ENCODE measurements at regions not wholly inside any gene's neighbourhood (a gene's known extent, or its start where the extent isn't known, plus 50 kb on each side); places are given as distances from the start of the nearest gene placed in this dataset.

DNA sequence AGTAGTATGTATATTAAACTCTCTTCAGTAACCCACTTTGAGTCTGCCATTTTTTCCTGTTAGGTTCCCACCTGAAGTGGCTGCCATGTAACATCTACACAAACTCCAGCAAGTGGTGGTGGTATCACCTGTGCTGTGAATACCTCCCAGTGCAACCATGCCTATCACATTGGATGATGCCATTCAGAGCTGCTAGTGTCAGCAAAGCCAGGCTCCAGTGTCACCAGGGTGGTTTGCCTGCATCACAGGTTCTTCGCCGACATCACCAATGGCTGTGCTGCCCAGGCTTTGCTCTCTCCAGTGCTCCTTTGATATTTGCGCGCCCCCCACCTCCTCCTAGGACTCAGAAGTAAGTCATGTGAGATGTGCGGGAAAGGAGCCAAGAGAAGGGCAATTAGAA, 162.6 kb upstream of the FOXA2 start:
- no peak overlapping the region for H3K4me3 ChIP-seq (ENCODE audit: low read depth, low read length)
- TF ChIP-seq, protein P1, sequence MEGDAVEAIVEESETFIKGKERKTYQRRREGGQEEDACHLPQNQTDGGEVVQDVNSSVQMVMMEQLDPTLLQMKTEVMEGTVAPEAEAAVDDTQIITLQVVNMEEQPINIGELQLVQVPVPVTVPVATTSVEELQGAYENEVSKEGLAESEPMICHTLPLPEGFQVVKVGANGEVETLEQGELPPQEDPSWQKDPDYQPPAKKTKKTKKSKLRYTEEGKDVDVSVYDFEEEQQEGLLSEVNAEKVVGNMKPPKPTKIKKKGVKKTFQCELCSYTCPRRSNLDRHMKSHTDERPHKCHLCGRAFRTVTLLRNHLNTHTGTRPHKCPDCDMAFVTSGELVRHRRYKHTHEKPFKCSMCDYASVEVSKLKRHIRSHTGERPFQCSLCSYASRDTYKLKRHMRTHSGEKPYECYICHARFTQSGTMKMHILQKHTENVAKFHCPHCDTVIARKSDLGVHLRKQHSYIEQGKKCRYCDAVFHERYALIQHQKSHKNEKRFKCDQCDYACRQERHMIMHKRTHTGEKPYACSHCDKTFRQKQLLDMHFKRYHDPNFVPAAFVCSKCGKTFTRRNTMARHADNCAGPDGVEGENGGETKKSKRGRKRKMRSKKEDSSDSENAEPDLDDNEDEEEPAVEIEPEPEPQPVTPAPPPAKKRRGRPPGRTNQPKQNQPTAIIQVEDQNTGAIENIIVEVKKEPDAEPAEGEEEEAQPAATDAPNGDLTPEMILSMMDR (IDR thresholded peaks at IDR 0.05; ENCODE audit: control insufficient read depth, extremely low read depth, insufficient read depth) = no peak
- no peak for DNase-seq (ENCODE audit: low read depth)

DNA sequence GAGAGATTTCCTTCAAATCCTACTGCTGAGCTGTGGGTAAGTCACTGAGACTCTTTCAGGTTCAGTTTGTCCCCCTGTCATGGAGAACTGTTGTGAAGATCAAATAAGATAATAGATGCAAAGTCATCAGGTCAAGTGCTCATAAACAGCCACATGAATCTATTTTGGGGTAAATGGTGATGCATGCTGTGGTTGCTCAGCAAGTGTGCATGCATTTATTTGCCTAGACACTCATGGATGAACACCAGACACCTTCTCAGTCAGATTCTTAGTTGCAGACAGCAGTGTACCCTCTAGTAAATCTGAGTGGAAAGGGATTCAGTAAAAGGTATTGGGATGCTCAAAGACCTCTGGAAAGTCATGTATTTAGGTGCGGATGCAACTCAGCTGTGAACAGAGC, 168.0 kb upstream of the FOXA2 start:
- H3K4me3 ChIP-seq (ENCODE audit: low read depth, low read length) = no peak overlapping the region
- TF ChIP-seq, protein P1 (IDR thresholded peaks at IDR 0.05; ENCODE audit: control insufficient read depth, extremely low read depth, insufficient read depth) = no peak
- DNase-seq (ENCODE audit: low read depth) = no peak

DNA sequence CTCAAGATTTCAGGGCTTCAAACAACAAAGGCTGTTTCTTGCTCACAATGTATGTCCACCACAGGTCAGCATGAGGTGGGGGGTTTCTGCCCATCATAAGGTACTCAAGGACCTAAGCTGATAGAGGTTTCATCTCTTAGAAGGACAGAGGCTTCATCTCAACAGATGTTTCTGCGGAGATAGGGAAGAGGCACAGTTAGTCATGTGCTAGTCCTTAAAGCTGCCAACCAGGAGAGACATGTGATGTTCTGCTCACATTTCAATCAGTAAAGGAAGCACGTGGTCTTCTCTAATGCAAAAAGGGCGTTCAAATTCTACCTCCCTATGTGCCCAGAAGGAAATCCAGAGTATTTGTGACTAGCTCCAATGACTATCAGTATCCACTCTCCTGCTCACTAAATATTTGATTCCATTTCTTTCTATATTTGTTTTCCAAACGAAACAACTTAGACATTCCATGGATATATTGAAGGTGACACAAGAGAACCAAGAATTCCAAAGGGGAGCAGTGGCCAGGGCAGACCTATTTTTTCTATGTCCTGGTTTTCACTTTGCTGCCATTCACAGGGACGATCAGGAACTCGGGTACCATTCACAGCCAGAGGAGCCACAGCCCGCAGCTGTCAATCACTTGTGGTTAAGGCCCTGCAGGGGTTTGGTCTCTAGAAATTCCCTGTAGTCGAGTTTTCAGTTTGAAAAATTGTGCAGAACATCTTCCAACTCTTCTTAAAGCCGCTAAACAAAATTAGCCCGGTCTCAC, 173.2 kb upstream of the FOXA2 start:
- H3K4me3 ChIP-seq (ENCODE audit: low read depth, low read length) = no peak overlapping the region
- TF ChIP-seq, protein P1 (IDR thresholded peaks at IDR 0.05; ENCODE audit: control insufficient read depth, extremely low read depth, insufficient read depth) = no peak
- DNase-seq (ENCODE audit: low read depth) = no peak

DNA sequence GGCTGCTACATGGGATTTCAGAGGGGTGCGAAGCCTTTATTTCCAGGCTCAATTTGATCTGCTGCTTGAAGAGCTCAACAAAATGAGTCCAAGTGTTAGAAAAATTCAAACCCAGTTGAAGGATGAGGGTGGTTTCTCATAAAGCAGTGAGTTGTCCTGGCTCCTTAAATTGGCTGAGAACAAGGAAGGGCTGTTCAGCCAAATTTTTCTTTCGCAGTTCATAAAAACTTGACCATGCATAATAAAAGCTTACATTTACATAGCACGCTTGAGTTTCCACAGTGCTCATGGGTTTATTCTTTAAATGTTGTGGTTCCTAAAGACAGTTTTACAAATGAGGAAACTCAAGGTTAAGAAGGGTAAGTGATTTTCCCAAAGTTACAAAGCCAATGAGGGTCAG, 174.4 kb upstream of the FOXA2 start:
- no peak overlapping the region for H3K4me3 ChIP-seq (ENCODE audit: low read depth, low read length)
- TF ChIP-seq, protein P1 (IDR thresholded peaks at IDR 0.05; ENCODE audit: control insufficient read depth, extremely low read depth, insufficient read depth) = no peak
- DNase-seq (ENCODE audit: low read depth) = no peak

DNA sequence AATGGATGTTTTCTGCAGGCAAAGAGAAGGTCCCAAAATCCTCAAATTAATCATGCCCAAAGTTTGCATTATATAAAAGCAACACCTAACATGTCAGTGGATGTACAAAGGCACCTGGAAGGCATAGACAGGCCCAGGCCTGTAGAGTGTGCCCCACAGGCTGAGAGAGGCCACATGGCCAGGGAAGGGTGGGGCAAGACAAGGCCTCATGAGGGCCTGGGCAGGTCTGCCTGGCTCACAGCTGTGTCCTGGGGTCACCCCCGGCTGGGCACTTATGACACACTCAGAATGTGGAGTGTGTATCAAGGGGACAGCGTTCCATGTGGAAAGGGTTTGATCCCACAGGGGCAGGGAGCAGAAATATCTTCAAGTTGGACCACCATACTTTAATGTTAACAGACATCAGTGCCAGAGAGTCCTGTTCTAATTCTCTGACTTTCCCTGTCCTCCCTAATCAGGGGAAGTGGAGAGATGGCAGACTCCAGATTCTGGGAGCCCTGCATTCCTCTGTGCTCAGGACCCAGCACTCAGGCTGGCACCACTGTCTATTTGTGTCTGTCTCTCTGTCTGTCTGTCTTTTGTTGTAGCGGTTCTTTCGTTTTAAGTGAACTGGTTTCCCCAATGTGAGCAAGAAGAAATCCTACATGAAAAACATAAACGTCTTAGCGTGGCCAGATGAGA, 178.3 kb upstream of the FOXA2 start:
- H3K4me3 ChIP-seq (ENCODE audit: low read depth, low read length) = no peak overlapping the region
- DNase-seq (ENCODE audit: low read depth) = no peak
- TF ChIP-seq, protein P1 (IDR thresholded peaks at IDR 0.05; ENCODE audit: control insufficient read depth, extremely low read depth, insufficient read depth) = no peak

DNA sequence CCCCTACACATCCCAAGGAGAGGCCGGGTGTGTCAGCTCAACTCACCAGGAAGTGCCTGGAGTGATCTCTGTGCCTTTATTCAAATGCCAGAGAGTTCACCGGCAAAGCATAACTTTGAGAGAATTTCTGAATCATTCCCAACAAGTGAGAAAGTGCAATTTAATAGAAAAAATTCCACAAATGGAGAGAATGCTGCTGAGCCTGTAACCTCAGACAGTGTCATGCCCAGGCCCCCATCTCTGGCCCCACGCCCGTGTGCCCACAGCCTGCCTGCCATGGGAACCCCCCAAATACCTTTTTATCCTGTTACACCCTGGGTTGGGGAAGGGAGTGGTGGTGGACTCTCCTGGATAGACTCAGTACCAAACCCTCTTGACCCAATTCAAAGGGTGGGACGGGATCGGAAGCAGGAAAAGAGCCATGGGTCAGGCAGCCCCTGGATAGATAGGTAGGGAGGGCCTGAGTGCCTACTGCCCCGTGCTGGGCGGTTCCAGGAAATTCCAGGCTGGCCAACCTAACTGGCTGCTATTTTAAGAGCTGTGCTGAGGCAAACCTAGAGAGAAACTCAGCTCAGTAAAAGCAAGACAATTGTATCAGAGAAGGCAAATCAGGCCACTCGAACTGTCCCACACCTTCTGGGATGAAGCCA, 179.0 kb upstream of the FOXA2 start:
- no peak overlapping the region for H3K4me3 ChIP-seq (ENCODE audit: low read depth, low read length)
- DNase-seq (ENCODE audit: low read depth) = no peak

More for the DNA sequence above, 179.0 kb upstream of the FOXA2 start:
- TF ChIP-seq, protein P1 (IDR thresholded peaks at IDR 0.05; ENCODE audit: control insufficient read depth, extremely low read depth, insufficient read depth) = no peak
